Panc1 (cell line): ENCODE measurements at regions not wholly inside any gene's neighbourhood (a gene's known extent, or its start where the extent isn't known, plus 50 kb on each side); places are given as distances from the start of the nearest gene placed in this dataset.

Experiments
- CTCF ChIP-seq: fragments of 450-650 bp; IDR thresholded peaks from 2 replicates; pipeline ENCODE4 v1.5.1; 2017; ENCODE audit warnings: mild to moderate bottlenecking
- TCF7L2 ChIP-seq: IDR thresholded peaks from 2 replicates; pipeline ENCODE4 v1.6.1; 2011; ENCODE audit warnings: mild to moderate bottlenecking, low read depth, low read length, inconsistent platforms

- TF ChIP-seq CTCF (no peak), TCF7L2 (no peak)
Measured at GRCh38 chr5:106380736-106381135, 1290.0 kb downstream of the EFNA5 start.
